Activated naive CD4-positive, alpha-beta T cell treated with anti-CD3 and anti-CD28 coated beads, Interleukin-2, amount 50 U/mL, for 72 hours (primary cell): ENCODE measurements at regions not wholly inside any gene's neighbourhood (a gene's known extent, or its start where the extent isn't known, plus 50 kb on each side); places are given as distances from the start of the nearest gene placed in this dataset.

ENCODE experiments used
- ATAC-seq, 2 donors: fragments of 150-1000 bp; cut with Tn5 transposase; 2 replicates each; pipeline ENCODE4 v1.10.0; 2021; ENCODE audit warnings: mild to moderate bottlenecking in 2 of 2, moderate library complexity in 2 of 2
- DNase-seq, 2 donors: peaks; one replicate each; pipeline ENCODE4 v3.0.0; 2021 to 2022; ENCODE audit warnings: low spot score in 2 of 2
- H3K27ac Mint-ChIP-seq, 2 donors: one replicate each; pipeline ENCODE4 v1.8.0; 2022; ENCODE audit warnings: mild to moderate bottlenecking in 2 of 2, mixed read lengths in 2 of 2
- H3K36me3 Mint-ChIP-seq, 2 donors: one replicate each; pipeline ENCODE4 v1.8.0; 2022; ENCODE audit warnings: mixed read lengths in 2 of 2
- H3K9me3 Mint-ChIP-seq, 2 donors: one replicate each; pipeline ENCODE4 v1.8.0; 2022; ENCODE audit warnings: mixed read lengths in 2 of 2

- Mint-ChIP-seq H3K27ac (no peak overlapping the region), H3K9me3 (peaks cover 9 to 18% of the 10 kb centered on the region in 2 donors), H3K36me3 (no peaks in the 10 kb centered on the region)
- no peak for ATAC-seq
- DNase-seq = no peak
Measured at GRCh38 chr14:82587226-82587625, 1053.6 kb upstream of the SEL1L start.

- ATAC-seq (no peak), DNase-seq (no peak)
- Mint-ChIP-seq H3K36me3 (peaks cover 0 to 4% of the 10 kb centered on the region in 2 donors), H3K27ac (no peak overlapping the region), H3K9me3 (peaks cover 14 to 19% of the 10 kb centered on the region in 2 donors)
Measured at GRCh38 chr14:82595466-82595865, 1061.8 kb upstream of the SEL1L start.

DNA sequence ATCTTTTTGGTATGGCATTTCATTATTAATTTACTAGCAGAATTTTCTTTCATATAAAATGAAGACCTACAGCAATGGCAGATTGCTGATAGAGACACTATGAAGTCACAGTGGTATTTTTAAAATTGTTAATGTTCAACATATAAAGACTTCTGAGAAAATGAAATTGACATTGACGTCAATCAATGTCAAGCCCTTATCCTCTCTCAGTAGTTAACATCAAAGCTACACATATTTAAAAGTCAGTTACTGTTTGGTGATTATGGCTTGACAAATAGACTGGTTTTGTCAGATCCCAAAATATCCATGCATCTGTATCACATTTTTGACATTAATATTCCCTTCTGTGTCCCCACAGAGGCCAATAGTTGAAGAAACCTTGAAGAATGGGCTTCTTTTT is 1069.1 kb upstream of the SEL1L start:
- Mint-ChIP-seq H3K36me3 (no peaks in the 10 kb centered on the region), H3K27ac (no peak overlapping the region), H3K9me3 (peaks cover 8 to 11% of the 10 kb centered on the region in 2 donors)
- DNase-seq (no peak), ATAC-seq (no peak)

DNA sequence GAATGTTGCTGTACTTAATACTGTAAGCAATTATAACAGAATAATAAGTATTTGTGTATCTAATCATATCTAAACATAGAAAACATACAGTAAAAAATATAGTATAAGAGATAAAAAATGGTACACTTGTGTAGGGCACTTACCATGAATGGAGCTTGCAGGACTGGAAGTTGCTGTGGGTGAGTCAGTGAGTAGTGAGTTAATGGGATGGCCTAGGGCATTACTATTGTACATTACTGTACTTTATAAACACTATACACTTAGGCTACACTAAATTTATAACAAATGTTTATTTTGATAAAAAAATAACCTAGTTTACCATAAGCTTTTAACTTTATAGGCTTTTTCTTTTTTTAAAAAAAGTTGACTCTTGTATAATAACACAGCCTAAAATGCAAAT is 1071.2 kb upstream of the SEL1L start:
- Mint-ChIP-seq H3K9me3 (peaks cover 3 to 6% of the 10 kb centered on the region in 2 donors), H3K27ac (no peak overlapping the region), H3K36me3 (no peaks in the 10 kb centered on the region)
- DNase-seq = no peak
- ATAC-seq = no peak

GRCh38 chr14:82621881-82622450 is 1088.3 kb upstream of the SEL1L start:
- Mint-ChIP-seq H3K27ac (no peak overlapping the region), H3K36me3 (no peaks in the 10 kb centered on the region), H3K9me3 (peaks cover 8 to 19% of the 10 kb centered on the region in 2 donors)
- DNase-seq (no peak), ATAC-seq (no peak)

DNA sequence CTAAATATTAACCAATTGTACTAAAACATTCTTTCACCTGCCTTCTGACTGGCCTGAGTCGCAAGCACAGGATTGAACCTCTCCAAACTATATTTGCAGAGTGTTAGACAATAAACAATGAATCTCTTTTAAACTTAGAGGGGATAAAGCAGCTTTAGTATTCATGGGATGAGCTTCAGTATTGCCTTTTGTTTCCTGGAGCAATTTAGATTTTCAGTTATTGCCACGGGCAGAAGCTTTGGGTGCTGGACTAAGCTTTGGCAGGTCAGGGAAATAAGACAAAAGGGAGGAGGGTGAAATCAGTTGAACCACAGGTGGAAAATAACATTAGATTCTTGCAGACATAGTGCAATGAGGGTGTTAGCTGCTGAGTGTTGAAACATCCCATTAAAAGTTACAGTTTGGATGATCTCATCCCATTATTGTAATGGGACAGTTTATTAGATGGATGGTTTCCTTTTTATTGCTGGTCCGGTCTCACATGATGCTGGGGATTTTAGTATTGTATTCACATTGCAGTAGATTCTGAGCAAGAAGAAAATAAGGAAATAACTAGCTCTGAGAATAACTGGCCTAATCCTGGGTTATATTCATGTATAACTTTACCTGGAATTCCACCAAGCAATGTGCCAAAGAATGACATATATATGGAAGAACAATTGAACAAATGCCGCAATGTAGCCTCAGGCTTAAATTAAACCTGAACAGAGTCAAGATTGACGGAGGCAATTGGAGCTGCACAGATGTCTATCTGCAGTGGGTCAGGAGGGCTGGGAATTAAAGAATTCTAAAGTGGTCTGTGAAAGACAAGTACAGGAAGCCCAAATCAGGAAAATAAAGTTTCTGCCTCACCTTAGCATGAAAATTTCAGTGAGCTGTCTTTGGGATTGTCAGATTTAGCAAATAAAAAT is 1092.8 kb upstream of the SEL1L start:
- H3K36me3 Mint-ChIP-seq = no peaks in the 10 kb centered on the region
- H3K9me3 Mint-ChIP-seq = peaks cover 0 to 26% of the 10 kb centered on the region in 2 donors
- DNase-seq (no peak), ATAC-seq (no peak)
- no peak overlapping the region for H3K27ac Mint-ChIP-seq

DNA sequence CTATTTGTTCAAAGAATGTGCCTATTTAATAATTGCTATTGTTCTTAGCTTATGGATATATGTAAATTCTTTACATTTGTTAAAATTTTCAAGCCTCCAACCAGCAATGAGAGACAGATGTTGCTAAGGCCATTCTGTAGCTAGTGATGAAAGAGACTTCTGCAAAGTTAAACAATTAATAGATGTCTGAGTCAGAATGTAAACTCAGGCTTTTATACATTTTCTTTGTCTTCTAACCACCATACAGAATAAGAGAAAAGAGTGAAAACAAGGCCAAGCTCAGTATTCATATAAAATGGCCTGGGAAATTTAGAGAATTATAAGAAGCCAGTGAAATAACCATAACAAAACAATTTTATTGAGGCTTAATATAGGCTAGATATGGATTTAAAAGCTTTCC is 1102.3 kb upstream of the SEL1L start:
- H3K36me3 Mint-ChIP-seq = peaks cover 0 to 7% of the 10 kb centered on the region in 2 donors
- ATAC-seq = no peak
- no peak overlapping the region for H3K27ac Mint-ChIP-seq
- no peak for DNase-seq
- peaks cover 10 to 13% of the 10 kb centered on the region in 2 donors for H3K9me3 Mint-ChIP-seq

GRCh38 chr14:82636426-82636825 is 1102.8 kb upstream of the SEL1L start:
- ATAC-seq = no peak
- Mint-ChIP-seq H3K9me3 (peaks cover 10% of the 10 kb centered on the region in 2 donors), H3K36me3 (peaks cover 0 to 7% of the 10 kb centered on the region in 2 donors), H3K27ac (no peak overlapping the region)
- no peak for DNase-seq

DNA sequence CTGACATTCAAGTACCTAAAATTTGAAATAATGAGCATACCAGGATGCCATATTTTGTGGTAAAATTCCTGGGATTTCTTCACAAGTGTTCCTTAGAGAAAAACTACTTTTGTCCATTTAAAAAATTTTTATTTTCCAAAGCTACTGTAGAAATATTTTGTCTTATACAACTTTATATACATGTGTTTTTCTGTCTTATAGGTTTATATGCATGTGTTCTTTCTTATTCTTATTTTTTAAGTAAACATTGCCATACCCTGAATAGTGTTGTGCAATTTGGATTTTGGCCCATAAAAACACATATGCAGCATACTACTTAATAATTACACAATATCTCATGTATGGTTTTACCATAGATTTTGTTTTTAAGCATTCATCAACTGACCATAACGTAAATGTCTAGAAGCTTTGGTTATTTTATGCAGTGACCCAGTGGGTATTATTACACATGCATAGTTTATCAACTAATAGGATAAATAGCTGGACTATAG is 1107.4 kb upstream of the SEL1L start:
- ATAC-seq = no peak
- no peaks in the 10 kb centered on the region for H3K36me3 Mint-ChIP-seq

GRCh38 chr14:82642425-82642824 is 1108.8 kb upstream of the SEL1L start:
- ATAC-seq (peak in 1 of 2 donors; percentile 47), DNase-seq (peak in 1 of 2 donors; percentile 4)
- no peaks in the 10 kb centered on the region for H3K36me3 Mint-ChIP-seq
- no peak overlapping the region for H3K27ac Mint-ChIP-seq
- peaks cover 6 to 8% of the 10 kb centered on the region in 2 donors for H3K9me3 Mint-ChIP-seq

More for the DNA sequence above, 1107.4 kb upstream of the SEL1L start:
- no peak for DNase-seq
- Mint-ChIP-seq H3K9me3 (peaks cover 4 to 6% of the 10 kb centered on the region in 2 donors), H3K27ac (no peak overlapping the region)

- no peaks in the 10 kb centered on the region for H3K36me3 Mint-ChIP-seq
- DNase-seq (no peak), ATAC-seq (no peak)
- H3K27ac Mint-ChIP-seq = no peak overlapping the region
- peaks cover 6 to 14% of the 10 kb centered on the region in 2 donors for H3K9me3 Mint-ChIP-seq
Measured at GRCh38 chr14:82647088-82647810, 1113.6 kb upstream of the SEL1L start.

- Mint-ChIP-seq H3K9me3 (peaks cover 4 to 14% of the 10 kb centered on the region in 2 donors), H3K27ac (no peak overlapping the region), H3K36me3 (no peaks in the 10 kb centered on the region)
- DNase-seq (no peak), ATAC-seq (no peak)
Measured at GRCh38 chr14:82655770-82656169, 1122.1 kb upstream of the SEL1L start.

GRCh38 chr14:82657186-82657675 is 1123.6 kb upstream of the SEL1L start:
- Mint-ChIP-seq H3K9me3 (peaks cover 4 to 12% of the 10 kb centered on the region in 2 donors), H3K36me3 (no peaks in the 10 kb centered on the region), H3K27ac (no peak overlapping the region)
- ATAC-seq (no peak), DNase-seq (no peak)

DNA sequence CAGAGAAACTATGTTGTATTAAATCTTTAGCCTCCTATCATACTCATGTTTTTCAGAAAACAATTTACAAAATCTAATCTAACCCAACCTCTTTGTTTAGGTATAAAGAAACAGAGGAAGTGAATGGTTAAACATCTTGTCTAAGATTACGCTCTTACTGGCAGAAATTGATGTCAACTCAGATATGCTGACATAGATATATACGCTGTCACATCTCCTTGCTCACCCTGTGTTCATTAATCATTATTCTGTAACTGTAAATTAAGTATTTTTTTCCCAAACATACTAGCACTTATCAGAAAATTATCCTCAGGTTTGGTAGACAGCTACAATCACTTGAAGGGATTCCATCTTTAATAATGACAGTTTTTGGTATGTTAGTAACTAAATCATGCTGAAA is 1127.6 kb upstream of the SEL1L start:
- Mint-ChIP-seq H3K9me3 (peaks cover 3 to 4% of the 10 kb centered on the region in 2 donors), H3K27ac (no peak overlapping the region), H3K36me3 (no peaks in the 10 kb centered on the region)
- ATAC-seq (no peak), DNase-seq (no peak)

- ATAC-seq (no peak), DNase-seq (no peak)
- peaks cover 4 to 10% of the 10 kb centered on the region in 2 donors for H3K9me3 Mint-ChIP-seq
- H3K27ac Mint-ChIP-seq = no peak overlapping the region
- H3K36me3 Mint-ChIP-seq = no peaks in the 10 kb centered on the region
Measured at GRCh38 chr14:82667006-82667405, 1133.4 kb upstream of the SEL1L start.

- Mint-ChIP-seq H3K27ac (no peak overlapping the region), H3K36me3 (no peaks in the 10 kb centered on the region), H3K9me3 (peaks cover 4 to 9% of the 10 kb centered on the region in 2 donors)
- DNase-seq (no peak), ATAC-seq (no peak)
Measured at GRCh38 chr14:82667501-82667900, 1133.8 kb upstream of the SEL1L start.

GRCh38 chr14:82676403-82676802 is 1142.8 kb upstream of the SEL1L start:
- Mint-ChIP-seq H3K27ac (no peak overlapping the region), H3K9me3 (peaks cover 13 to 14% of the 10 kb centered on the region in 2 donors), H3K36me3 (no peaks in the 10 kb centered on the region)
- ATAC-seq (no peak), DNase-seq (no peak)
